ENCODE measurements at regions not wholly inside any gene's neighbourhood (a gene's known extent, or its start where the extent isn't known, plus 50 kb on each side); places are given as distances from the start of the nearest gene placed in this dataset.
A peak's percentile ranks its signal among the peaks of the same experiment; 100 is the strongest.
"Not testable (repeated sequence)": the region's sequence is repeated elsewhere in the genome, so short reads cannot be mapped to it uniquely, and the experiment has no call there.

- not testable (repeated sequence) for H3K9me3 Mint-ChIP-seq; H3K4me3 Mint-ChIP-seq; H3K27ac Mint-ChIP-seq (ENCODE audit: unreplicated experiment); DNase-seq (ENCODE audit: low read depth, low spot score); H3K27me3 Mint-ChIP-seq (ENCODE audit: low read depth); H3K4me1 Mint-ChIP-seq
- H3K36me3 Mint-ChIP-seq (ENCODE audit: low read depth): peaks cover 34% of the 10 kb centered on the region
Measured at GRCh38 chr16:72729552-72729951, 318.4 kb downstream of the ZFHX3 start.

DNA sequence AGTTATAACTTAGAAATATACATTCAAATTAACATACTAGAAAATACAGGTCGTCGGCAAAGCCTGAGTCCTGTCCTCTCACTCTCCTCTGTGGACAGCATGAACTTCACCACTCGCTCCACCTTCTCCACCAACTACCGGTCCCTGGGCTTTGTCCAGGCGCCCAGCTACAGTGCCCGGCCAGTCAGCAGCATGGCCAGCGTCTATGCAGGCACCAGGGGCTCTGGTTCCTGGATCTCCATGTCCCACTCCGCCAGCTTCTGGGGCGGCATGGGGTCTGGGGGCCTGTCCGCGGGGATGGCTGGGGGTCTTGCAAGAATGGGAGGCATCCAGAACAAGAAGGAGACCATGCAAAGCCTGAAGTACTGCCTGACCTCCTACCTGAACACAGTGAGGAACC, 319.4 kb downstream of the ZFHX3 start:
- no peak for DNase-seq (ENCODE audit: low read depth, low spot score)
- no peak overlapping the region for H3K27ac Mint-ChIP-seq (ENCODE audit: unreplicated experiment)
- H3K36me3 Mint-ChIP-seq (ENCODE audit: low read depth): peaks cover 27% of the 10 kb centered on the region
- TF ChIP-seq, protein P1, sequence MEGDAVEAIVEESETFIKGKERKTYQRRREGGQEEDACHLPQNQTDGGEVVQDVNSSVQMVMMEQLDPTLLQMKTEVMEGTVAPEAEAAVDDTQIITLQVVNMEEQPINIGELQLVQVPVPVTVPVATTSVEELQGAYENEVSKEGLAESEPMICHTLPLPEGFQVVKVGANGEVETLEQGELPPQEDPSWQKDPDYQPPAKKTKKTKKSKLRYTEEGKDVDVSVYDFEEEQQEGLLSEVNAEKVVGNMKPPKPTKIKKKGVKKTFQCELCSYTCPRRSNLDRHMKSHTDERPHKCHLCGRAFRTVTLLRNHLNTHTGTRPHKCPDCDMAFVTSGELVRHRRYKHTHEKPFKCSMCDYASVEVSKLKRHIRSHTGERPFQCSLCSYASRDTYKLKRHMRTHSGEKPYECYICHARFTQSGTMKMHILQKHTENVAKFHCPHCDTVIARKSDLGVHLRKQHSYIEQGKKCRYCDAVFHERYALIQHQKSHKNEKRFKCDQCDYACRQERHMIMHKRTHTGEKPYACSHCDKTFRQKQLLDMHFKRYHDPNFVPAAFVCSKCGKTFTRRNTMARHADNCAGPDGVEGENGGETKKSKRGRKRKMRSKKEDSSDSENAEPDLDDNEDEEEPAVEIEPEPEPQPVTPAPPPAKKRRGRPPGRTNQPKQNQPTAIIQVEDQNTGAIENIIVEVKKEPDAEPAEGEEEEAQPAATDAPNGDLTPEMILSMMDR (conservative IDR thresholded peaks at IDR 0.05): no peak
- peaks cover 7% of the 10 kb centered on the region for H3K9me3 Mint-ChIP-seq
- H3K4me1 Mint-ChIP-seq: peaks cover 5% of the 10 kb centered on the region
- no peaks in the 10 kb centered on the region for H3K27me3 Mint-ChIP-seq (ENCODE audit: low read depth)
- H3K4me3 Mint-ChIP-seq: no peak overlapping the region

- DNase-seq (ENCODE audit: low read depth, low spot score): no peak
- peaks cover 25% of the 10 kb centered on the region for H3K36me3 Mint-ChIP-seq (ENCODE audit: low read depth)
- no peak overlapping the region for H3K4me3 Mint-ChIP-seq
- no peaks in the 10 kb centered on the region for H3K27me3 Mint-ChIP-seq (ENCODE audit: low read depth)
- TF ChIP-seq, protein P1 (conservative IDR thresholded peaks at IDR 0.05): no peak
- peaks cover 14% of the 10 kb centered on the region for H3K4me1 Mint-ChIP-seq
- peaks cover 7% of the 10 kb centered on the region for H3K9me3 Mint-ChIP-seq
- H3K27ac Mint-ChIP-seq (ENCODE audit: unreplicated experiment): no peak overlapping the region
Measured at GRCh38 chr16:72727565-72727964, 320.4 kb downstream of the ZFHX3 start.

GRCh38 chr16:72725643-72726042, 322.3 kb downstream of the ZFHX3 start:
- no peaks in the 10 kb centered on the region for H3K9me3 Mint-ChIP-seq
- H3K4me1 Mint-ChIP-seq: peaks cover 31% of the 10 kb centered on the region
- TF ChIP-seq, protein P1 (conservative IDR thresholded peaks at IDR 0.05): no peak
- no peak for DNase-seq (ENCODE audit: low read depth, low spot score)
- no peak overlapping the region for H3K4me3 Mint-ChIP-seq
- H3K27ac Mint-ChIP-seq (ENCODE audit: unreplicated experiment): no peak overlapping the region
- peaks cover 12% of the 10 kb centered on the region for H3K36me3 Mint-ChIP-seq (ENCODE audit: low read depth)
- H3K27me3 Mint-ChIP-seq (ENCODE audit: low read depth): no peaks in the 10 kb centered on the region

DNA sequence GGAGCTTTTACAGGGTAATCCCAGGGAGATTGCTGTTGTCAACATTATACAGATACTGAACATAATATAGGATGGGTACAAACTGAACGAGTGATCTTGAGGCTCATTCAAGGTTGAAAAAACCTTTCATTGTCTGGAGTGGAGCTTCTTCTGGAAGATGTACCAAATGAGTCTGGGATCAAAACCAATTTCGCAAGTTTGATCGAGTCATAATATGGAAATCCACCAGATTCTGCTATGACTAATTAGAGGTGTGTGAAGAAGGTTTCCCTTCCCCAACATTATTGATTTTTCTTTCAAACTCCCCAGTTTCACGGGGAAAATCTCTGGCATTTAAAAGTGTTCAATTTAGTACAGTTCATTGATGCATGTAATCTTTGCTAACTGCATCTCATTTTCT, 324.1 kb downstream of the ZFHX3 start:
- Mint-ChIP-seq H3K27ac (ENCODE audit: unreplicated experiment) (no peak overlapping the region), H3K9me3 (no peaks in the 10 kb centered on the region), H3K4me3 (no peak overlapping the region), H3K4me1 (peaks cover 31% of the 10 kb centered on the region), H3K36me3 (ENCODE audit: low read depth) (peaks cover 3% of the 10 kb centered on the region), H3K27me3 (ENCODE audit: low read depth) (no peaks in the 10 kb centered on the region)
- no peak for DNase-seq (ENCODE audit: low read depth, low spot score)
- TF ChIP-seq, protein P1 (conservative IDR thresholded peaks at IDR 0.05): no peak

- TF ChIP-seq, protein P1 (conservative IDR thresholded peaks at IDR 0.05): no peak
- H3K4me1 Mint-ChIP-seq: peaks cover 31% of the 10 kb centered on the region
- no peaks in the 10 kb centered on the region for H3K27me3 Mint-ChIP-seq (ENCODE audit: low read depth)
- no peaks in the 10 kb centered on the region for H3K9me3 Mint-ChIP-seq
- H3K4me3 Mint-ChIP-seq: peak overlapping the region; percentile 45
- peaks cover 3% of the 10 kb centered on the region for H3K36me3 Mint-ChIP-seq (ENCODE audit: low read depth)
- DNase-seq (ENCODE audit: low read depth, low spot score): peak; percentile 19
- H3K27ac Mint-ChIP-seq (ENCODE audit: unreplicated experiment): peak overlapping the region; percentile 98
Measured at GRCh38 chr16:72722552-72722951, 325.4 kb downstream of the ZFHX3 start.

Measured in neural crest cell (in vitro differentiated cells).